ENCODE measurements at regions not wholly inside any gene's neighbourhood (a gene's known extent, or its start where the extent isn't known, plus 50 kb on each side); places are given as distances from the start of the nearest gene placed in this dataset.
A peak's percentile ranks its signal among the peaks of the same experiment; 100 is the strongest.

- no peak for TF ChIP-seq POLR2A (IDR thresholded peaks at IDR 0.05)
- peak in 1 of 2 donors; percentile 63 for TF ChIP-seq POLR2AphosphoS5 (IDR thresholded peaks at IDR 0.05; ENCODE audit: insufficient read depth in 1 of 2, low read depth in 1 of 2)
- no peak overlapping the region for H3K27ac ChIP-seq
- intact Hi-C loops (cut with DNase I), result no loop called here
- no peaks in the 10 kb centered on the region for H3K9me3 ChIP-seq
- peaks cover 18% of the 10 kb centered on the region for H3K4me1 ChIP-seq
- H3K36me3 ChIP-seq, result no peaks in the 10 kb centered on the region
- H3K27me3 ChIP-seq, result no peaks in the 10 kb centered on the region
- DNase-seq (ENCODE audit: extremely low spot score in 2 of 2), result no peak
- H3K4me3 ChIP-seq, result no peak overlapping the region
These were observed 156.5 kb upstream of the ZNF648 start for GRCh38 chr1:182217967-182218366.

DNA sequence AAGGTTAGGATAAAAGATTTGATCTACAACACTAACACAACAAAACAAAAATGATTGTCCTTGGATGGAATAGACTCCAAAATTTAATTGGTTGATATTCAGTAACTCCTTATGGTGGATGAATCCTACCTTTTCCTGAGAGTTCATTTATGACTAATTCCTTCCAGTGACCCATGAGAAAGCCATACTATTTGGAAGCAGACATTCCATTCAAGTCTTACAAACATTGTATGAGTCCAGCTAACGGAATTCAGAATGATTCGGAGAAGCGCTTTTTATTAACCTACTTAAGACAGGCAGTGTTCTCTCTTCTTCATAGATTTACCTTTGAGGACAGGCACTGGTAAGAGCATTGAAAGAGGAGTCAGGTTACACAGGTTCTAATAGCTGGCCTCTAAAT lies 155.6 kb upstream of the ZNF648 start:
- H3K27me3 ChIP-seq, result no peaks in the 10 kb centered on the region
- no peak for DNase-seq (ENCODE audit: extremely low spot score in 2 of 2)
- no peaks in the 10 kb centered on the region for H3K9me3 ChIP-seq
- no peak overlapping the region for H3K27ac ChIP-seq
- intact Hi-C loops (cut with DNase I), result no loop called here
- no peak overlapping the region for H3K4me3 ChIP-seq
- H3K4me1 ChIP-seq, result peaks cover 18% of the 10 kb centered on the region
- H3K36me3 ChIP-seq, result no peaks in the 10 kb centered on the region
- TF ChIP-seq POLR2AphosphoS5 (IDR thresholded peaks at IDR 0.05; ENCODE audit: insufficient read depth in 1 of 2, low read depth in 1 of 2) (no peak), POLR2A (IDR thresholded peaks at IDR 0.05) (no peak), CTCF (IDR thresholded peaks at IDR 0.05) (no peak)

DNA sequence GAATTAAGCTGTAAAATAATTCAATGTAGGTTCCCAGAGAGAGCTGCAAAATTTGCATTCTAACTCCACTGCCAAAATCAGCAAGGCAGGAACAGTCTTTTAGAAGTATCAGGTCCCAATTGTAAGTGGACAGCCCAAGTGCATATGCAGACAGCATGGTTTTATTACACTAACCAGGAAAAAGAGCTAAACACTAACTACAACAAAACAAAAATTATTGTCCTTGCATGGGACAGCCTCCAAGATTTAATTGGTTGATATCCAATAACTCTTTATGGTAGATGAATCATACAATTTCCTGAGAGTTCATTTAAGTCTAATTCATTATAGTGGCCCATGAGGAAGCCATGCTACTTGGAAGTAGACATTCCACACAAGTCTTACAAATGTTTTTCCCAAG lies 154.3 kb upstream of the ZNF648 start:
- H3K36me3 ChIP-seq, result no peaks in the 10 kb centered on the region
- H3K4me3 ChIP-seq, result no peak overlapping the region
- intact Hi-C loops (cut with DNase I), result no loop called here
- H3K27me3 ChIP-seq, result no peaks in the 10 kb centered on the region
- no peak for DNase-seq (ENCODE audit: extremely low spot score in 2 of 2)
- peak overlapping the region; percentile 23 for H3K27ac ChIP-seq
- H3K9me3 ChIP-seq, result no peaks in the 10 kb centered on the region
- TF ChIP-seq POLR2AphosphoS5 (IDR thresholded peaks at IDR 0.05; ENCODE audit: insufficient read depth in 1 of 2, low read depth in 1 of 2) (peak in 1 of 2 donors; percentile 75), POLR2A (IDR thresholded peaks at IDR 0.05) (no peak), CTCF (IDR thresholded peaks at IDR 0.05) (no peak)
- H3K4me1 ChIP-seq, result peaks cover 18% of the 10 kb centered on the region

GRCh38 chr1:182213163-182213562 lies 151.7 kb upstream of the ZNF648 start:
- intact Hi-C loops (cut with DNase I), result no loop called here
- H3K9me3 ChIP-seq, result no peaks in the 10 kb centered on the region
- no peak for TF ChIP-seq POLR2A (IDR thresholded peaks at IDR 0.05)
- no peak for TF ChIP-seq CTCF (IDR thresholded peaks at IDR 0.05)
- TF ChIP-seq POLR2AphosphoS5 (IDR thresholded peaks at IDR 0.05; ENCODE audit: insufficient read depth in 1 of 2, low read depth in 1 of 2), result no peak
- H3K4me3 ChIP-seq, result no peak overlapping the region
- no peak for DNase-seq (ENCODE audit: extremely low spot score in 2 of 2)
- H3K4me1 ChIP-seq, result peaks cover 4% of the 10 kb centered on the region
- H3K27me3 ChIP-seq, result no peaks in the 10 kb centered on the region
- no peaks in the 10 kb centered on the region for H3K36me3 ChIP-seq
- no peak overlapping the region for H3K27ac ChIP-seq

DNA sequence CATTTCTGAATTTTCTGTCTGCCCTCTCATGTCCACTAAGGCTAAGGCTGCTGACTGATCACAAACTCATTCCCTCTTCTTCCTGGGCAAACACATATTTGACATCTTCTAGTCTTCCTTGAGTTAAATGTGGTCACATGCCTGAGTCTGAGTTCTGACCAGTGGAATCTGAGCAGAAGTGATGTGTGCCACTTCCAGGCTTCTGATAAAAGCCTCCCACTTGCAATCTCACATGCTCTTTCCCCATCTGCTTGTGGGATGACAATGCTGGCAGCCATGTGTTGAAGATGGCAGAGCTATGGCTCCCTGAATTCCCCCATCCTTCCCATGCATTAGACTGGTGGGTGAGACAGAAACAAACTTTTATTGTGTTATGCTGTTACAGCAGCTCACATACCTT lies 149.9 kb upstream of the ZNF648 start:
- H3K27me3 ChIP-seq, result no peaks in the 10 kb centered on the region
- H3K27ac ChIP-seq, result no peak overlapping the region
- no peak overlapping the region for H3K4me3 ChIP-seq
- H3K9me3 ChIP-seq, result no peaks in the 10 kb centered on the region
- H3K4me1 ChIP-seq, result peaks cover 5% of the 10 kb centered on the region
- TF ChIP-seq CTCF (IDR thresholded peaks at IDR 0.05), result no peak
- no peak for TF ChIP-seq POLR2A (IDR thresholded peaks at IDR 0.05)
- no peak for TF ChIP-seq POLR2AphosphoS5 (IDR thresholded peaks at IDR 0.05; ENCODE audit: insufficient read depth in 1 of 2, low read depth in 1 of 2)
- no peak for DNase-seq (ENCODE audit: extremely low spot score in 2 of 2)
- H3K36me3 ChIP-seq, result no peaks in the 10 kb centered on the region
- intact Hi-C loops (cut with DNase I), result no loop called here

Data from vagina (tissue), 2 donors.